Endothelial cell of umbilical vein (primary cell): ENCODE measurements at regions not wholly inside any gene's neighbourhood (a gene's known extent, or its start where the extent isn't known, plus 50 kb on each side); places are given as distances from the start of the nearest gene placed in this dataset.

Source experiments
- BruUV-seq: library from RNA; stranded (reverse); fragments of 400-500 nt; replicated peaks from 2 replicates; lab custom pipeline; 2021; lab: Mats Ljungman, UMichigan
- CTCF ChIA-PET: fragments of 300-600, 350-600 bp; sonication (Branson Sonifier 250); formaldehyde crosslinking; loops from one replicate; lab custom pipeline; 2021; ENCODE audit warnings: antibody characterized with exemption, inconsistent platforms; lab: Charles Lee
- POLR2A ChIA-PET: fragments of 300-600, 350-600 bp; sonication (Branson Sonifier 250); formaldehyde crosslinking; loops from one replicate; lab custom pipeline; 2021; ENCODE audit warnings: antibody characterized with exemption, inconsistent platforms; lab: Charles Lee
- DNase-seq: peaks from one replicate; pipeline ENCODE4 v3.0.0-alpha.2; 2011; ENCODE audit warnings: low read depth, low spot score
- FAIRE-seq: peaks from 2 replicates; lab custom pipeline; 2011; peaks lifted over from hg19 to GRCh38; lab: Jason Lieb, UNC
- H2AFZ ChIP-seq: 2 replicates; pipeline ENCODE4 v1.6.0; 2012; ENCODE audit warnings: low read depth, low read length, control low read depth, inconsistent platforms
- H3K27ac ChIP-seq: 2 replicates; pipeline ENCODE4 v1.5.1; 2011; ENCODE audit warnings: low read depth, mild to moderate bottlenecking, control low read depth, low read length, moderate library complexity; ENCODE audit not compliant: insufficient read depth
- H3K27me3 ChIP-seq, 2 experiments: 2 replicates each; pipeline versions ENCODE4 v1.6.0 to v1.6.1; 2011; ENCODE audit warnings: low read length in 2 of 2, mixed read lengths in 1 of 2; ENCODE audit not compliant: control insufficient read depth in 2 of 2, insufficient read depth in 2 of 2
- H3K36me3 ChIP-seq, 2 experiments: 2 replicates in 1 of 2; 3 replicates in 1 of 2; pipeline ENCODE4 v1.5.1; 2011; ENCODE audit warnings: low read length in 2 of 2, mild to moderate bottlenecking in 1 of 2, moderate library complexity in 1 of 2; ENCODE audit not compliant: control insufficient read depth in 2 of 2, insufficient read depth in 2 of 2; ENCODE audit errors: extremely low read depth in 1 of 2
- H3K4me1 ChIP-seq: 3 replicates; pipeline ENCODE4 v1.5.1; 2011; ENCODE audit warnings: mild to moderate bottlenecking, low read length; ENCODE audit not compliant: control insufficient read depth, insufficient read depth; ENCODE audit errors: extremely low read depth
- H3K4me2 ChIP-seq: 2 replicates; pipeline ENCODE4 v1.6.1; 2011; ENCODE audit warnings: low read length, control low read depth, mixed read lengths; ENCODE audit not compliant: insufficient read depth
- H3K4me3 ChIP-seq, 3 experiments: fragments of 200-600 bp in 1 of 3; sonication (generic), shearing (Covaris generic) in 1 of 3; replicated peaks in 1 of 3; 2 replicates each; pipeline ENCODE4 v1.5.1; 2011 to 2016; ENCODE audit warnings: control low read depth in 3 of 3, low read length in 3 of 3, mild to moderate bottlenecking in 2 of 3, inconsistent platforms in 1 of 3, low read depth in 1 of 3, moderate library complexity in 1 of 3; ENCODE audit not compliant: insufficient read depth in 1 of 3
- H3K79me2 ChIP-seq: 2 replicates; pipeline ENCODE4 v1.6.0; 2012; ENCODE audit warnings: low read length, inconsistent platforms; ENCODE audit not compliant: control insufficient read depth, insufficient read depth
- H3K9ac ChIP-seq: replicated peaks from 2 replicates; pipeline ENCODE3; 2011; ENCODE audit warnings: low read length, control low read depth; ENCODE audit not compliant: insufficient read depth; ENCODE audit errors: extremely low read depth
- H3K9me1 ChIP-seq: replicated peaks from 3 replicates; pipeline ENCODE4 v1.6.0; 2011; ENCODE audit warnings: mild to moderate bottlenecking, low read length; ENCODE audit not compliant: control insufficient read depth, insufficient read depth; ENCODE audit errors: extremely low read depth
- H3K9me3 ChIP-seq: replicated peaks from 2 replicates; pipeline ENCODE4 v1.5.1; 2012; ENCODE audit warnings: low read length, inconsistent platforms; ENCODE audit not compliant: control insufficient read depth, insufficient read depth
- H4K20me1 ChIP-seq: replicated peaks from 2 replicates; pipeline ENCODE3; 2011; ENCODE audit warnings: mild to moderate bottlenecking, low read length; ENCODE audit not compliant: control insufficient read depth, insufficient read depth; ENCODE audit errors: extremely low read depth
- CTCF ChIP-seq, 2 donors: IDR thresholded peaks; 1 replicate in 1 of 2; 2 replicates in 1 of 2; pipeline ENCODE4 v1.5.1; 2011; ENCODE audit warnings: low read length in 2 of 2, mild to moderate bottlenecking in 2 of 2, moderate library complexity in 2 of 2, control low read depth in 1 of 2, inconsistent platforms in 1 of 2, low read depth in 1 of 2; ENCODE audit not compliant: insufficient read depth in 1 of 2; ENCODE audit errors: extremely low read depth in 1 of 2
- EZH2 ChIP-seq: IDR thresholded peaks from 2 replicates; pipeline ENCODE4 v1.6.1; 2012; ENCODE audit warnings: borderline replicate concordance, low read depth, mild to moderate bottlenecking, moderate library complexity, low read length, inconsistent platforms; ENCODE audit not compliant: severe bottlenecking
- FOS ChIP-seq: IDR thresholded peaks from 2 replicates; pipeline ENCODE4 v1.6.1; 2011; ENCODE audit warnings: mild to moderate bottlenecking, low read length, moderate library complexity, borderline replicate concordance; ENCODE audit not compliant: insufficient read depth
- GATA2 ChIP-seq: IDR thresholded peaks from 2 replicates; pipeline ENCODE4 v1.7.0; 2011; ENCODE audit warnings: low read depth, mild to moderate bottlenecking, moderate library complexity, mixed read lengths, low read length; ENCODE audit not compliant: insufficient read length, insufficient read depth
- JUN ChIP-seq: IDR thresholded peaks from 2 replicates; pipeline ENCODE4 v1.6.1; 2011; ENCODE audit warnings: borderline replicate concordance, low read depth; ENCODE audit not compliant: insufficient read length, insufficient read depth
- MAX ChIP-seq: IDR thresholded peaks from 2 replicates; pipeline ENCODE4 v1.6.1; 2011; ENCODE audit not compliant: insufficient read depth, insufficient read length
- MYC ChIP-seq: IDR thresholded peaks from one replicate; pipeline ENCODE4 v1.6.1; 2011; ENCODE audit warnings: mild to moderate bottlenecking, low read depth, low read length
- POLR2A ChIP-seq: IDR thresholded peaks from 2 replicates; pipeline ENCODE4 v1.6.1; 2012; ENCODE audit warnings: low read depth, mild to moderate bottlenecking, control low read depth, low read length
- POLR2AphosphoS5 ChIP-seq: IDR thresholded peaks from 2 replicates; pipeline ENCODE4 v1.6.1; 2012; ENCODE audit warnings: low read depth, mild to moderate bottlenecking, control low read depth, low read length, moderate library complexity; ENCODE audit not compliant: insufficient read depth
- dilution Hi-C: fragments of 300-500 bp; cut with MboI; formaldehyde crosslinking; loops from one replicate; pipeline ENCODE4 v1.15.0; 2019; ENCODE audit warnings: low sequenced_read_pairs; ENCODE audit not compliant: extremely low pct_ligation_motif_present
- intact Hi-C: fragments of 100-400 bp; cut with micrococcal nuclease; formaldehyde crosslinking; loops from one replicate; pipeline ENCODE4 v1.10.0; 2022

- BruUV-seq, result no TSS peak
- Histone ChIP-seq H3K27ac (no peak overlapping the region), H3K4me1 (no peaks in the 10 kb centered on the region), H3K9me1 (no peaks in the 10 kb centered on the region), H3K4me3 (no peak overlapping the region), H3K9me3 (peaks cover 4% of the 10 kb centered on the region), H3K79me2 (no peaks in the 10 kb centered on the region), H3K36me3 (no peaks in the 10 kb centered on the region), H3K9ac (no peak overlapping the region), H3K27me3 (no peaks in the 10 kb centered on the region), H4K20me1 (no peaks in the 10 kb centered on the region), H2AFZ (no peak overlapping the region), H3K4me2 (no peak overlapping the region)
- FAIRE-seq (no peak), DNase-seq (no peak)
- CTCF ChIA-PET, result no interaction called here
- TF ChIP-seq JUN (no peak), POLR2AphosphoS5 (no peak), GATA2 (no peak), FOS (no peak), CTCF (IDR thresholded peaks at IDR 0.05; ENCODE audit: extremely low read depth in 1 of 2, insufficient read depth in 1 of 2, low read depth in 1 of 2, low read length in 2 of 2) (no peak), POLR2A (no peak), EZH2 (no peak), MYC (no peak), MAX (no peak)
- POLR2A ChIA-PET, result no interaction called here
- intact Hi-C loops (no loop called here), dilution Hi-C loops (no loop called here)
These were observed 71.2 kb upstream of the FKBP1C start for GRCh38 chr6:63140114-63140513.
